ENCODE measurements at regions not wholly inside any gene's neighbourhood (a gene's known extent, or its start where the extent isn't known, plus 50 kb on each side); places are given as distances from the start of the nearest gene placed in this dataset.

- H3K4me3 Mint-ChIP-seq, result peak overlapping the region; percentile 68 to 78
- no peaks in the 10 kb centered on the region for H3K79me1 ChIP-seq (ENCODE audit: insufficient read depth, low read depth, low read length, poor library complexity, severe bottlenecking)
- H2AFZ ChIP-seq (ENCODE audit: low read length), result no peak overlapping the region
- H3K23ac ChIP-seq (ENCODE audit: insufficient read length, low read depth, low read length), result no peak overlapping the region
- TF ChIP-seq CTCF (conservative IDR thresholded peaks at IDR 0.05), result peak; percentile 31; the same call in 2 of the 3 replicates
- H2BK15ac ChIP-seq (ENCODE audit: low read depth, low read length), result no peak overlapping the region
- no peak overlapping the region for H3T11ph ChIP-seq (ENCODE audit: low read length)
- H3K27me3 ChIP-seq (ENCODE audit: insufficient read depth, low read length), result no peaks in the 10 kb centered on the region; the same call in 1 of the 2 replicates
- H3K4me1 Mint-ChIP-seq, result peaks cover 64 to 70% of the 10 kb centered on the region in 2 experiments
- H3K23me2 ChIP-seq (ENCODE audit: insufficient read length, low read depth, low read length, poor library complexity, severe bottlenecking), result peaks cover 7% of the 10 kb centered on the region
- DNase-seq, result peak; percentile 82
- H3K9me3 ChIP-seq (ENCODE audit: control insufficient read depth, low read depth, low read length), result no peaks in the 10 kb centered on the region
- H3K18ac ChIP-seq (ENCODE audit: insufficient read length, low read depth, low read length), result peak overlapping the region; percentile 9
- H3K27ac ChIP-seq (ENCODE audit: insufficient read length, low read depth, low read length), result no peak overlapping the region
- H2AK5ac ChIP-seq (ENCODE audit: insufficient read length, low read length), result no peak overlapping the region
- no peaks in the 10 kb centered on the region for H3K79me2 ChIP-seq (ENCODE audit: insufficient read depth, low read length)
- H3K14ac ChIP-seq (ENCODE audit: insufficient read depth, low read length), result peak overlapping the region; percentile 8; the same call in 1 of the 2 replicates
- no peak overlapping the region for H4K8ac ChIP-seq (replicated peaks; ENCODE audit: insufficient read length, low read depth, low read length)
- peaks cover 24% of the 10 kb centered on the region for H3K27me3 Mint-ChIP-seq (ENCODE audit: low read depth)
- no peak overlapping the region for H2BK120ac ChIP-seq (ENCODE audit: low read depth, low read length, poor library complexity, severe bottlenecking)
- peaks cover 7 to 8% of the 10 kb centered on the region in 2 experiments for H3K9me3 Mint-ChIP-seq
- H3K4ac ChIP-seq (ENCODE audit: low read depth, low read length), result no peak overlapping the region
- H4K91ac ChIP-seq (ENCODE audit: insufficient read length, low read depth, low read length), result no peak overlapping the region
- peaks cover 5 to 11% (median 10%) of the 10 kb centered on the region in 3 experiments; a peak in 6 of 7 replicates for H3K36me3 Mint-ChIP-seq (ENCODE audit: insufficient read depth in 1 of 3, low read depth in 3 of 3)
- H3K9ac ChIP-seq (ENCODE audit: extremely low read depth, insufficient read length, low read length), result no peak overlapping the region
- H3K4me2 ChIP-seq (ENCODE audit: insufficient read depth, insufficient read length, low read length), result peak overlapping the region; percentile 48
- H3K56ac ChIP-seq (ENCODE audit: insufficient read length, low read depth, low read length), result no peak overlapping the region
- H4K20me1 ChIP-seq (ENCODE audit: control insufficient read depth, insufficient read depth, insufficient read length), result no peaks in the 10 kb centered on the region
- WGBS (ENCODE audit: extremely low coverage, insufficient read length, low lambda C conversion rate), result no CpG with 5 or more reads among the region's 76 CpGs
- no peak overlapping the region for H2BK20ac ChIP-seq (ENCODE audit: low read depth, low read length, poor library complexity, severe bottlenecking)
- no peak overlapping the region for H2BK5ac ChIP-seq (ENCODE audit: insufficient read length, low read length)
- peaks cover 2% of the 10 kb centered on the region; the same call in 1 of the 2 replicates for H3K4me1 ChIP-seq (ENCODE audit: insufficient read depth, low read length)
- no peak overlapping the region for H4K5ac ChIP-seq (ENCODE audit: insufficient read length, low read depth, low read length)
- no peak overlapping the region for H2BK12ac ChIP-seq (ENCODE audit: insufficient read length, low read depth, low read length)
- peak overlapping the region in 2 of 3 experiments; percentile 44 to 48; a peak in 3 of 7 replicates for H3K27ac Mint-ChIP-seq
Measured at GRCh38 chr6:44002593-44003344, 124.5 kb downstream of the MRPL14 start.
